Bronchial epithelial cell (primary cell): ENCODE measurements at regions not wholly inside any gene's neighbourhood (a gene's known extent, or its start where the extent isn't known, plus 50 kb on each side); places are given as distances from the start of the nearest gene placed in this dataset.

Experiments used
- DNase-seq: peaks from one replicate; pipeline ENCODE4 v3.0.0-alpha.2; 2010; ENCODE audit warnings: low read depth
- FAIRE-seq: peaks from 2 replicates; lab custom pipeline; 2011; peaks lifted over from hg19 to GRCh38; lab: Jason Lieb, UNC
- H3K27me3 ChIP-seq: 2 replicates; pipeline ENCODE4 v1.5.1; 2011; ENCODE audit warnings: low read length; ENCODE audit not compliant: control insufficient read depth, insufficient read depth
- H3K36me3 ChIP-seq: 2 replicates; pipeline ENCODE4 v1.5.1; 2011; ENCODE audit warnings: low read length; ENCODE audit not compliant: control insufficient read depth, insufficient read depth
- H3K4me3 ChIP-seq: 2 replicates; pipeline ENCODE4 v1.5.1; 2011; ENCODE audit warnings: mild to moderate bottlenecking, low read depth, low read length, control low read depth
- TF ChIP-seq, protein P1 (sequence below): IDR thresholded peaks from 2 replicates; pipeline ENCODE4 v1.5.1; 2011; ENCODE audit warnings: mild to moderate bottlenecking, moderate library complexity, low read length, control low read depth, inconsistent platforms; ENCODE audit not compliant: insufficient read depth, severe bottlenecking

DNA sequence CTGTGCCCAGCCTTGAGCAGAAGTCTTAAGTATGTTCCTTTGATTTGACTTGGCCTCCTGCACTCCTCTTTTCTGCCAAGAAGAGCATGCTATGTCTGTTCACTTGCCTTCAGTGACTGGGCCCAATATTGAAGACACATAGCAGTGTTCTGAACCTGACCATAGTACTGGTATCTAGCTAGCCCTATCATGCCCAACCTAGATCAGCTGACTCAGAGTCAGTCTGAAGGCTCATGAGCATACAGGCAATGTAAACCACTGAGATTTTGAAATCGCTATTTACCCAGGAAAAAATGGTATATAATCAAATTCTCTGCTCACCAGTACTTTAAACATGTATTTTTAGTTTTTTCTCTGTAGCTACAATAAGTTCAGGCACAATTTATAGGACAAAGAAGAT is 129.4 kb downstream of the TANC2 start:
- peak; percentile 86 for DNase-seq
- Histone ChIP-seq H3K36me3 (peaks cover 4% of the 10 kb centered on the region), H3K4me3 (no peak overlapping the region), H3K27me3 (no peaks in the 10 kb centered on the region)
- peak; percentile 83 for FAIRE-seq
- TF ChIP-seq, protein P1, sequence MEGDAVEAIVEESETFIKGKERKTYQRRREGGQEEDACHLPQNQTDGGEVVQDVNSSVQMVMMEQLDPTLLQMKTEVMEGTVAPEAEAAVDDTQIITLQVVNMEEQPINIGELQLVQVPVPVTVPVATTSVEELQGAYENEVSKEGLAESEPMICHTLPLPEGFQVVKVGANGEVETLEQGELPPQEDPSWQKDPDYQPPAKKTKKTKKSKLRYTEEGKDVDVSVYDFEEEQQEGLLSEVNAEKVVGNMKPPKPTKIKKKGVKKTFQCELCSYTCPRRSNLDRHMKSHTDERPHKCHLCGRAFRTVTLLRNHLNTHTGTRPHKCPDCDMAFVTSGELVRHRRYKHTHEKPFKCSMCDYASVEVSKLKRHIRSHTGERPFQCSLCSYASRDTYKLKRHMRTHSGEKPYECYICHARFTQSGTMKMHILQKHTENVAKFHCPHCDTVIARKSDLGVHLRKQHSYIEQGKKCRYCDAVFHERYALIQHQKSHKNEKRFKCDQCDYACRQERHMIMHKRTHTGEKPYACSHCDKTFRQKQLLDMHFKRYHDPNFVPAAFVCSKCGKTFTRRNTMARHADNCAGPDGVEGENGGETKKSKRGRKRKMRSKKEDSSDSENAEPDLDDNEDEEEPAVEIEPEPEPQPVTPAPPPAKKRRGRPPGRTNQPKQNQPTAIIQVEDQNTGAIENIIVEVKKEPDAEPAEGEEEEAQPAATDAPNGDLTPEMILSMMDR: no peak

GRCh38 chr17:63095879-63096278 is 129.8 kb downstream of the TANC2 start:
- DNase-seq (no peak), FAIRE-seq (no peak)
- H3K4me3 ChIP-seq: no peak overlapping the region
- H3K27me3 ChIP-seq: no peaks in the 10 kb centered on the region
- TF ChIP-seq, protein P1: no peak
- peaks cover 4% of the 10 kb centered on the region for H3K36me3 ChIP-seq

GRCh38 chr17:63096426-63096825 is 130.4 kb downstream of the TANC2 start:
- FAIRE-seq (no peak), DNase-seq (no peak)
- H3K4me3 ChIP-seq: no peak overlapping the region
- peaks cover 4% of the 10 kb centered on the region for H3K36me3 ChIP-seq
- no peaks in the 10 kb centered on the region for H3K27me3 ChIP-seq
- TF ChIP-seq, protein P1: no peak

DNA sequence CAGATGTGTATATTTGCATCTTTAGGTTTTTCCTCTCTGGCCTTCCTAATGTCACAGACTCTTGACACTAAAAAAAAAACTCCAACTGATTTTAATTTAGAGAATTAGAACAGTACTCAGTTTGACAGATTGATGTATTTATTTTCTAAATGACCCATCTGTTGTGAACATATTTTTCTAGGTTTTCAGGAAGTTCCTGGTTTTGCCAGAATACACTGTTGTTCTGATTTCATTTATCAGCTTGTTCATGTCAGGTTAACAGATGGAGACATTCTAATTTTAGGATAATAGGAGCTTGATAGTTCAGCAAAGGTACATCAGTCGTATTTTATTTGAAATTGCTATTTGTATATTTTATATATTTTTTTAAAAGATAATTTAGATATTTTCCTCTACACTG is 133.4 kb downstream of the TANC2 start:
- no peak for DNase-seq
- Histone ChIP-seq H3K27me3 (no peaks in the 10 kb centered on the region), H3K36me3 (peaks cover 8% of the 10 kb centered on the region), H3K4me3 (no peak overlapping the region)
- TF ChIP-seq, protein P1: no peak
- no peak for FAIRE-seq

DNA sequence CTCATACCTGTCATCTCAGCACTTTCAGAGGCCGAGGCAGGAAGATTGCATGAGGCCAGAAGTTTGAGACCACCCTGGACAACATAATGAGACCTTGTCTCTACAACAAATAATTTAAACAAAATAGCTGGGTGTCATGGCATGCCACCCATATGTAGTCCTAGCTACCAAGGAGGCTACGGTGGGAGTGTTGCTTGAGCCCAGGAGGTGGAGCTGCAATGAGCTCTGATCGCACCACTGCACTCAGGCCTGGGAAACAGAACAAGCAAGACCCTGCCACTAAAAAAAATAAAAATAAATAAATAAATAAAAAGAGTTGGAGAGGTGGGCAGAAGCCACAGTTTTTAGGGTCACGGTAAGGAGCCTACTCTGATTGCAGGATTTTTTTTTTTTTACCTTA is 136.0 kb downstream of the TANC2 start:
- H3K27me3 ChIP-seq: no peaks in the 10 kb centered on the region
- DNase-seq (no peak), FAIRE-seq (no peak)
- H3K36me3 ChIP-seq: peaks cover 8% of the 10 kb centered on the region
- H3K4me3 ChIP-seq: no peak overlapping the region
- TF ChIP-seq, protein P1: no peak

- TF ChIP-seq, protein P1: no peak
- FAIRE-seq: no peak
- Histone ChIP-seq H3K27me3 (no peaks in the 10 kb centered on the region), H3K4me3 (no peak overlapping the region), H3K36me3 (peaks cover 5% of the 10 kb centered on the region)
- DNase-seq: no peak
Measured at GRCh38 chr17:63106050-63106449, 140.0 kb downstream of the TANC2 start.
